Hematopoietic multipotent progenitor cell treated with erythropoietin and hydrocortisone succinate and interleukin-3 and kit ligand, for 8 days (in vitro differentiated cells): ENCODE measurements at regions not wholly inside any gene's neighbourhood (a gene's known extent, or its start where the extent isn't known, plus 50 kb on each side); places are given as distances from the start of the nearest gene placed in this dataset.

Experiments
- DNase-seq: peaks from one replicate; pipeline ENCODE4 v3.0.0-alpha.2; 2015

DNA sequence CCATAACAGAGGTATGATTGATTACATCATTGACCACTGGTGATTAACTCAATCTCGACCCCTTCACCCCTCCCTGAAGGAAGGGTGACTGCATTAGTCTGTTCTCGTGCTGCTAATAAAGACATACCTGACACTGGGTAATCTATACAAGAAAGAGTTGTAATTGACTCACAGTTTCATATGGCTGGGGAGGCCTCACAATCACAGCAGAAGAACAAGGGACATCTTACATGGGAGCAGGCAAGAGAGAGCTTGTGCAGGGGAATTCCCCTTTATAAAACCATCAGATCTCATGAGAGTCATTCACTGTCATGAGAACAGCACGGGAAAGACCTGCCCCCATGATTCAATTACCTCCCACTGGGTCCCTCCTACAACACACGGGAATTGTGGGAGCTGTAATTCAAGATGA, 55.9 kb upstream of the TMCC3 start:
- no peak for DNase-seq

DNA sequence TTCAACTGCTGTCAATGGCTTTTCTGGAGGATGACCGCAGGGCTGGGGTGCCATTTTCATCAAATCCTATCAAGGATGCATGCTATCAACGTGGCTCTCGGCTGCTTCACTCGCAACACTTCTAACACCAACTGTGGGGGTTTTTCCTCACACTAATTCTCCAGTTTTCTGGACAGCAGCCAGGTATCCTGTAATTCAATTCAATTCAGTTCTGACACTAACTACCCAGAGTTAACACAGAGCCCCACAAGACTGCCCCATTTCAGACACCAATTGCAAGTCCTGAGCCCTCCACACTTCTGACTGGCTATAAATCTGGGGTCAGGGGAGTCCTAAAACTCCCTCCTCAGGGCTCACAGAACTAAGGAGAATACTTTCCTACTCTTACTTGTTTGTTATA, 55.3 kb upstream of the TMCC3 start:
- DNase-seq, result no peak

DNA sequence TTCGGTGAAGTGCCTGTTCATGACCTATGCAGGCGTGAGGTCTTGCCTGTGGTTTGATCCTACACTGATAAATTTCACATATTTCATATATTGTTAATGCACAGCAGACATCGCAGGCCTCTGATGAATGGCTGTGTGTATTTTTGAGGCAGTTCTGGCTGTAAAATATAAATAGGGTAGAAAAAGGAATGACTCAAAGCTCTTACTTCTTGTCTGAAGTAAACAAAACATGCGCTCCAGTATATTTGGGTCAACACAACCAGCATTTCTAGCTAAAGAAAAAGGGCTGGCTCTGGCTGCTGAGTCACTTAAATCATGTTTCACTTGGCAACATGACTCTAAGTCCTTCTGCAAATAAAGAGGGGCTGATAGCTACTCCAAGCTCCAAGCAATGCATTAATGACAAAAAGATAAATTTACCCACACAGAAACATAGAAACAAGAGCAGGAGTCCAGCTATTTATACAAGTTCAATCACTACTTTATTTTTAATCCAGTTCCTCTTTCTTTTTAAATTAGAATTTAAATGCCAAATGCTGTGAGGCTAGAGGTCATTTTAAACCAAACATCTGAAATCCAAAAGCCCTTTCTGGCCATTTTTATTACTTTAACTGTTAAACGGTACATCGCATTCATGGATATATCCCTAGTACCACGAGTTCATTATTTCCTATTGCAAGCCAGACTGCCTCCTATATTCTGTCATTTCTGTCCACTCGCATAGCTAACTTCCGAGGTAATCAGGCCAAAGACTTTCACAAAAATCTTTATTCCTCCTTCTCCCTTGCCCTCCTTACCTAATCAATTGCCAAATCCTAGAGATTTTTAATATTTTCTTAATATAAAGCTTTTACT, 54.3 kb upstream of the TMCC3 start:
- DNase-seq, result no peak

DNA sequence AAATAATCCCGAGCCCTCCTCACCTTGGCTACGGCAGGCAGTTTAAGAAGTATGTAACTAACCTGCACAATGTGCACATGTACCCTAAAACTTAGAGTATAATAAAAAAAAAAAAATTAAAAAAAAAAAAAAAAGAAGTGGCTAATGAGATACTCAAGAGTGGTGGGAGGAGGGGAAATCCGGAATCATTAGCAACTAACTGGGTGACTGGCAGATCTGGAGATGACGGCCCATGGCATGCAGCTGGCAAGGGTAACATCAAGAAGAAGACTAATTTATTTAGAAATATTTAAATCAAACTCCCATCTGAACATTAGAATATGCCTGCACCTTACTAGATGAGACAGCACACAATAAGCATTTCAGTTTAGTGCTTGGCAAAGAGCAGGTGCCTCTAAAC, 52.3 kb upstream of the TMCC3 start:
- no peak for DNase-seq

DNA sequence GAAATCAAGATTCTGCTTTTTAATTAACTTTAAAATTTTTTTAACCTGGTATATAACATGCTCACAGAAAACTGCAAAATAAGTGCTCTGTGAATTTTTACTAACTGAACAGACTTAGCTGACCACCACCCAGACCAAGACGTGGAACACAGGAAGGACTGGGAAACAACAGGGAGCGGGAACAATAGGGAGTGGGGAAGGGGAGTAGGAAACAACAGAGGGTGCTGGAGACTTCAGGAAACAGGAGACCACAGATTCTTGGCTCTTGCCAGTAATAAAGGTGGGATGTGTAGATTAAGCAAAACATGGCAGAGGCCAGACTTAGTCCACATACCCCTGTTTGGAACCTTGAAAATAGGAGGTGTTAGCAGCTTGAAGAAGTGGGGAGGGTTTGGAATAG, 51.4 kb upstream of the TMCC3 start:
- DNase-seq, result no peak

DNA sequence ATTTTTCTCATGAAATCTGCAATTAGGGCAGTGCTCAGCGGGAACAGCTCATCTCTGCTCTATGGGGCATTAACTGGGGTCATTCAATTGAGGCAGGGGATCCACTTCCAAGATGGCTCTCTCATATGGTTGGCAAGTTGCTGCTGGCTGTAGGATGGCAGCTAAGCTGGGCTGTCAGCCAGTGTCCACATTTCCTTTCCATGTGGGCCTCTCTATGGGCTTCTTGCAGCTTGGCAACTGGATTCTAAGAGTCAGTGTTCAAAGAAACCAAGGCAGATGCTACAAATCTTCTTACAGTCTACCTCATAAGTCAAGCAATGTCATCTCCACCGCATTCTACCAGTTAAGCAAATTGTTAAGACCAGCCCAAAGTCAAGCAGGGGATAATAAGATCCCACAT, 50.3 kb upstream of the TMCC3 start:
- DNase-seq, result no peak
